GM12878 (cell line): ENCODE measurements at regions not wholly inside any gene's neighbourhood (a gene's known extent, or its start where the extent isn't known, plus 50 kb on each side); places are given as distances from the start of the nearest gene placed in this dataset.

ENCODE experiments used
- BCL11A ChIP-seq: IDR thresholded peaks from 2 replicates; pipeline ENCODE4 v1.6.1; 2011; ENCODE audit warnings: low read depth, low read length
- CHD4 ChIP-seq: fragments of 200-600 bp; sonication (generic); IDR thresholded peaks from 2 replicates; pipeline ENCODE4 v1.6.1; 2016; ENCODE audit warnings: mild to moderate bottlenecking
- FOXM1 ChIP-seq: IDR thresholded peaks from 2 replicates; pipeline ENCODE4 v1.6.1; 2012; ENCODE audit warnings: low read depth, mild to moderate bottlenecking, inconsistent platforms, low read length, moderate library complexity
- GABPA ChIP-seq: IDR thresholded peaks from 2 replicates; pipeline ENCODE4 v1.6.1; 2014; ENCODE audit warnings: antibody characterized with exemption, low read depth, mild to moderate bottlenecking, inconsistent platforms
- JUND ChIP-seq: IDR thresholded peaks from 2 replicates; pipeline ENCODE4 v1.6.1; 2012; ENCODE audit warnings: low read depth, mild to moderate bottlenecking, low read length, improper control_type of control experiment, moderate library complexity
- KDM1A ChIP-seq: fragments of 200-600 bp; sonication (generic); IDR thresholded peaks from 2 replicates; pipeline ENCODE4 v1.6.1; 2016; ENCODE audit warnings: borderline replicate concordance
- MLLT1 ChIP-seq: fragments of 450-650 bp; IDR thresholded peaks from 2 replicates; pipeline ENCODE4 v1.6.1; 2016; ENCODE audit warnings: mild to moderate bottlenecking
- MXI1 ChIP-seq: fragments of 150-350 bp; IDR thresholded peaks from 2 replicates; pipeline ENCODE4 v1.6.1; 2011; ENCODE audit warnings: low read depth, mild to moderate bottlenecking, inconsistent platforms, low read length, improper control_type of control experiment
- NR2C2 ChIP-seq: IDR thresholded peaks from 2 replicates; pipeline ENCODE4 v1.6.1; 2011; ENCODE audit warnings: borderline replicate concordance, low read depth; ENCODE audit not compliant: control insufficient read depth, insufficient read length
- POLR2AphosphoS5 ChIP-seq: IDR thresholded peaks from 2 replicates; pipeline ENCODE4 v1.6.1; 2011; ENCODE audit warnings: mild to moderate bottlenecking, low read length, inconsistent platforms
- RAD51 ChIP-seq: fragments of 450-650 bp; IDR thresholded peaks from 2 replicates; pipeline ENCODE4 v1.6.1; 2016; ENCODE audit warnings: moderate library complexity, mild to moderate bottlenecking, inconsistent platforms
- RCOR1 ChIP-seq: conservative IDR thresholded peaks from 2 replicates; pipeline ENCODE4 v1.6.1; 2012; ENCODE audit warnings: low read depth, low read length, improper control_type of control experiment
- TARDBP ChIP-seq: IDR thresholded peaks from 2 replicates; pipeline ENCODE4 v1.6.1; 2016; ENCODE audit warnings: borderline replicate concordance
- TF ChIP-seq, protein P1 (sequence below), 3 experiments: IDR thresholded peaks in 2 of 3; conservative IDR thresholded peaks in 1 of 3; 2 replicates each; pipeline ENCODE4 v1.5.1; 2011; ENCODE audit warnings: low read depth in 3 of 3, low read length in 3 of 3, mild to moderate bottlenecking in 3 of 3, control low read depth in 2 of 3, moderate library complexity in 2 of 3, inconsistent platforms in 1 of 3, mixed read lengths in 1 of 3; ENCODE audit not compliant: control insufficient read depth in 2 of 3, insufficient read depth in 1 of 3; ENCODE audit errors: extremely low read depth in 1 of 3

GRCh38 chr6:113293423-113293740 is 563.8 kb upstream of the MARCKS start:
- TF ChIP-seq MXI1 (no peak), CHD4 (no peak), TARDBP (no peak), RCOR1 (no peak), POLR2AphosphoS5 (no peak), BCL11A (no peak), KDM1A (no peak), FOXM1 (no peak), MLLT1 (no peak), JUND (no peak), RAD51 (no peak), NR2C2 (no peak), GABPA (no peak)
- TF ChIP-seq, protein P1, sequence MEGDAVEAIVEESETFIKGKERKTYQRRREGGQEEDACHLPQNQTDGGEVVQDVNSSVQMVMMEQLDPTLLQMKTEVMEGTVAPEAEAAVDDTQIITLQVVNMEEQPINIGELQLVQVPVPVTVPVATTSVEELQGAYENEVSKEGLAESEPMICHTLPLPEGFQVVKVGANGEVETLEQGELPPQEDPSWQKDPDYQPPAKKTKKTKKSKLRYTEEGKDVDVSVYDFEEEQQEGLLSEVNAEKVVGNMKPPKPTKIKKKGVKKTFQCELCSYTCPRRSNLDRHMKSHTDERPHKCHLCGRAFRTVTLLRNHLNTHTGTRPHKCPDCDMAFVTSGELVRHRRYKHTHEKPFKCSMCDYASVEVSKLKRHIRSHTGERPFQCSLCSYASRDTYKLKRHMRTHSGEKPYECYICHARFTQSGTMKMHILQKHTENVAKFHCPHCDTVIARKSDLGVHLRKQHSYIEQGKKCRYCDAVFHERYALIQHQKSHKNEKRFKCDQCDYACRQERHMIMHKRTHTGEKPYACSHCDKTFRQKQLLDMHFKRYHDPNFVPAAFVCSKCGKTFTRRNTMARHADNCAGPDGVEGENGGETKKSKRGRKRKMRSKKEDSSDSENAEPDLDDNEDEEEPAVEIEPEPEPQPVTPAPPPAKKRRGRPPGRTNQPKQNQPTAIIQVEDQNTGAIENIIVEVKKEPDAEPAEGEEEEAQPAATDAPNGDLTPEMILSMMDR (IDR thresholded peaks at IDR 0.05 in 2 of 3, conservative IDR thresholded peaks at IDR 0.05 in 1 of 3; ENCODE audit: control insufficient read depth in 2 of 3, extremely low read depth in 1 of 3, insufficient read depth in 1 of 3, low read depth in 3 of 3, low read length in 3 of 3) = no peak
